ENCODE measurements at regions not wholly inside any gene's neighbourhood (a gene's known extent, or its start where the extent isn't known, plus 50 kb on each side); places are given as distances from the start of the nearest gene placed in this dataset.

GRCh38 chr12:130017591-130018449 is 114.0 kb upstream of the TMEM132D start:
- no peak for DNase-seq (ENCODE audit: low read depth)

- DNase-seq (ENCODE audit: low read depth): no peak
Observed at GRCh38 chr12:130018614-130019013, 114.8 kb upstream of the TMEM132D start.

- DNase-seq (ENCODE audit: low read depth): peak; percentile 13
Observed at GRCh38 chr12:130026608-130027176, 122.9 kb upstream of the TMEM132D start.

- DNase-seq (ENCODE audit: low read depth): no peak
Observed at GRCh38 chr12:130027798-130028197, 124.0 kb upstream of the TMEM132D start.

GRCh38 chr12:130029151-130029550 is 125.3 kb upstream of the TMEM132D start:
- no peak for DNase-seq (ENCODE audit: low read depth)

GRCh38 chr12:130031041-130031440 is 127.2 kb upstream of the TMEM132D start:
- DNase-seq (ENCODE audit: low read depth): no peak

- peak; percentile 31 for DNase-seq (ENCODE audit: low read depth)
Observed at GRCh38 chr12:130031571-130032189, 127.9 kb upstream of the TMEM132D start.

- no peak for DNase-seq (ENCODE audit: low read depth)
Observed at GRCh38 chr12:130041983-130042812, 120.1 kb upstream of the FZD10 start.

- no peak for DNase-seq (ENCODE audit: low read depth)
Observed at GRCh38 chr12:130043685-130044406, 118.4 kb upstream of the FZD10 start.

GRCh38 chr12:130044991-130045621 is 117.2 kb upstream of the FZD10 start:
- no peak for DNase-seq (ENCODE audit: low read depth)

- DNase-seq (ENCODE audit: low read depth): no peak
Observed at GRCh38 chr12:130049666-130050065, 112.6 kb upstream of the FZD10 start.

- DNase-seq (ENCODE audit: low read depth): no peak
Observed at GRCh38 chr12:130051900-130052299, 110.4 kb upstream of the FZD10 start.

- DNase-seq (ENCODE audit: low read depth): no peak
Observed at GRCh38 chr12:130053651-130054069, 108.6 kb upstream of the FZD10 start.

GRCh38 chr12:130054803-130055202 is 107.5 kb upstream of the FZD10 start:
- no peak for DNase-seq (ENCODE audit: low read depth)

GRCh38 chr12:130058926-130059472 is 103.3 kb upstream of the FZD10 start:
- DNase-seq (ENCODE audit: low read depth): no peak

- no peak for DNase-seq (ENCODE audit: low read depth)
Observed at GRCh38 chr12:130063866-130064265, 98.4 kb upstream of the FZD10 start.

- DNase-seq (ENCODE audit: low read depth): no peak
Observed at GRCh38 chr12:130064999-130065398, 97.3 kb upstream of the FZD10 start.

GRCh38 chr12:130066742-130067141 is 95.5 kb upstream of the FZD10 start:
- DNase-seq (ENCODE audit: low read depth): no peak

- DNase-seq (ENCODE audit: low read depth): no peak
Observed at GRCh38 chr12:130068741-130069140, 93.5 kb upstream of the FZD10 start.

- no peak for DNase-seq (ENCODE audit: low read depth)
Observed at GRCh38 chr12:130070126-130070611, 92.1 kb upstream of the FZD10 start.

- no peak for DNase-seq (ENCODE audit: low read depth)
Observed at GRCh38 chr12:130073721-130074120, 88.5 kb upstream of the FZD10 start.
